ENCODE measurements at regions not wholly inside any gene's neighbourhood (a gene's known extent, or its start where the extent isn't known, plus 50 kb on each side); places are given as distances from the start of the nearest gene placed in this dataset.

DNA sequence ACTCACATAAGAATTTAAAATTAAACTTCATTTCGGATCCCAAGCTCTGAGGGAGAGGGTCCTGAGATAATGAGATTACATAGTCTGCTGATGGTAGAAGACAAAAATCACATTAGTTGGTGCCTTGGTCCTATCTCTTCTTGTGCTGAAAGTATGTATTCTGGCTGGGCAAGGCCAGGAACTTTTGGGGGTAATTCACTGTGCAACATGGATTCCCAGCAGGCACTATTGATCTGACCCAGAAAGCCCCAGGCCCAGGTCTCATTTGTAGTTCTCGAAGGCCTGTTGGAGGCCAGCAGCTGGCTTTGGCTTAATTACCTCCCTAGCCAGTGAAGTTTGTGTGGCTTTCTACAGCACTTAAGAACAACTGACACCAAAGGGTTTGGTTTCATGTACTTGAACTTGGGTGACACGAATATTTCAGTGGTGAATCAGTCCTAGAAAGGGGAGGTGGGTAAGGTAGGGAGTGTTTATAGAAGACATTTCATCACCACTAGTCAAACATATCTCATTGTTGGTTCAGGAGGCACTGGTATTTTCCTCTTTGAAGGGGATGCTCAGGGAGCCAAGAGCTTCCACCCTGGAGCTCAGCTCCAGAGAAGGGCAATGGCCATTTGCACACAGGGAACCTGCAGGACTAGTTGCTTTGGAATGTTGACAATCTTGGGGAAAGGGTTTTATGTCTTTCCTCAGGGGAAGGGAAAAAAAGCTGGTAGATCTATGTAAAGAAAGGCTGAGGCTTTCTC, 217.8 kb downstream of the OSR1 start:
- no peaks in the 10 kb centered on the region for H3K36me3 ChIP-seq
- DNase-seq (no peak), ATAC-seq (no peak)
- TF ChIP-seq, protein P1, sequence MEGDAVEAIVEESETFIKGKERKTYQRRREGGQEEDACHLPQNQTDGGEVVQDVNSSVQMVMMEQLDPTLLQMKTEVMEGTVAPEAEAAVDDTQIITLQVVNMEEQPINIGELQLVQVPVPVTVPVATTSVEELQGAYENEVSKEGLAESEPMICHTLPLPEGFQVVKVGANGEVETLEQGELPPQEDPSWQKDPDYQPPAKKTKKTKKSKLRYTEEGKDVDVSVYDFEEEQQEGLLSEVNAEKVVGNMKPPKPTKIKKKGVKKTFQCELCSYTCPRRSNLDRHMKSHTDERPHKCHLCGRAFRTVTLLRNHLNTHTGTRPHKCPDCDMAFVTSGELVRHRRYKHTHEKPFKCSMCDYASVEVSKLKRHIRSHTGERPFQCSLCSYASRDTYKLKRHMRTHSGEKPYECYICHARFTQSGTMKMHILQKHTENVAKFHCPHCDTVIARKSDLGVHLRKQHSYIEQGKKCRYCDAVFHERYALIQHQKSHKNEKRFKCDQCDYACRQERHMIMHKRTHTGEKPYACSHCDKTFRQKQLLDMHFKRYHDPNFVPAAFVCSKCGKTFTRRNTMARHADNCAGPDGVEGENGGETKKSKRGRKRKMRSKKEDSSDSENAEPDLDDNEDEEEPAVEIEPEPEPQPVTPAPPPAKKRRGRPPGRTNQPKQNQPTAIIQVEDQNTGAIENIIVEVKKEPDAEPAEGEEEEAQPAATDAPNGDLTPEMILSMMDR (IDR thresholded peaks at IDR 0.05): no peak
- intact Hi-C loops (cut with DNase I): no loop called here
- WGBS, 2 donors: 88 to 90% methylated on average over 3 of the region's 3 CpGs
- H3K27ac ChIP-seq: no peak overlapping the region
- H3K9me3 ChIP-seq: no peaks in the 10 kb centered on the region
- no peaks in the 10 kb centered on the region for H3K4me1 ChIP-seq
- no peak overlapping the region for H3K4me3 ChIP-seq
- no peaks in the 10 kb centered on the region for H3K27me3 ChIP-seq

GRCh38 chr2:19139386-19139785, 219.0 kb downstream of the OSR1 start:
- Histone ChIP-seq H3K27me3 (no peaks in the 10 kb centered on the region), H3K4me1 (no peaks in the 10 kb centered on the region), H3K27ac (no peak overlapping the region), H3K4me3 (no peak overlapping the region), H3K36me3 (no peaks in the 10 kb centered on the region), H3K9me3 (peaks cover 0 to 7% (median 0%) of the 10 kb centered on the region in 11 donors)
- DNase-seq (no peak), ATAC-seq (no peak)
- TF ChIP-seq, protein P1 (IDR thresholded peaks at IDR 0.05): no peak
- WGBS, 2 donors: 91 to 92% methylated on average over 1 of the region's 1 CpG
- intact Hi-C loops (cut with DNase I): no loop called here

DNA sequence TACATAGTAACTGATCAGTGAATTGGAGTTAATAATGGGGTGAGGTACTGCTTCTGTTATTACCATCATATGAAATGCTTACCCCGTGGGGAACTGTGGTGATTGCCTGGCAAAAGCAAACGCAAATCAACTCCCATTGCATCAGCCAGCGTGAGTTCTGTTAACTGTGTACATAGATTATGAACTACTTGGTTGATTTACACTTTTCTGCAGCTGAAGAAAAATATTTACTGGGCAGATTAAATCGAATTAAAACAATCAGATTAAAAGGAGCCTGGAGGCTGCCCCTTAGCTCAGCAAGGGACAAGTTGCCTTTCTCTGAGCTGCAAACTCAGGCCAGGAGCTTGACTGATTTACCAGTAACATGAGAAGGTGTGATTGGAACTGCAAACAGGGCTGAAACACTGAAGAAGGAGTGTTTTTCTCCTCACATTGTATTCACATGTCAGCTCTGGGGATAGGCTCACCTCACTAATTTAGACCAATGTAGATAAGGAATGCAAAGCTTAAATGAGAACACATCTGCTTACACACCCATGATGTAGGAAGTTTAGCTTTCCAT, 220.1 kb downstream of the OSR1 start:
- Histone ChIP-seq H3K36me3 (no peaks in the 10 kb centered on the region), H3K27me3 (no peaks in the 10 kb centered on the region), H3K4me1 (no peaks in the 10 kb centered on the region), H3K4me3 (no peak overlapping the region), H3K27ac (no peak overlapping the region), H3K9me3 (peaks cover 0 to 7% (median 0%) of the 10 kb centered on the region in 11 donors)
- DNase-seq (no peak), ATAC-seq (no peak)
- 53 to 70% methylated on average over 4 of the region's 4 CpGs for WGBS, 2 donors
- intact Hi-C loops (cut with DNase I): no loop called here
- TF ChIP-seq, protein P1 (IDR thresholded peaks at IDR 0.05): no peak

DNA sequence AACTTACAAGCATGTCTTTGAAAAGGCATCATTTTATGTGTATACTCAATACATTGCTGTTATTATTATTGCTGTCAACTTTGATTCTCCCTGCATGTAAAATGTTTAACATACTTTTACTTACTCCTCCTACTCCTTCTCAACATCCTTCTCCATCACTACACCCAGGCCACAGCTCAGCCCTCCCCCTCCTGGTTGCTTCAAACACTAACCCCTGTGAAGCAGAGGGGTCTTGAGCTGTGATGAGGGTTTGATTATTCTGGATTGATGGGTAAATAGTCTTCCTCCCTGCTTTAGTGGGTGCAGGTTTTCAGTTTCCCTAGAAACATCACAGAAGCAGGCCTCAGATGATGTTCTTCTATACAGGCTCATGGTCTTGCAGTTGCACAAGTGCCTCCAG, 221.0 kb downstream of the OSR1 start:
- no peaks in the 10 kb centered on the region for H3K4me1 ChIP-seq
- H3K27ac ChIP-seq: no peak overlapping the region
- no peaks in the 10 kb centered on the region for H3K27me3 ChIP-seq
- H3K4me3 ChIP-seq: no peak overlapping the region
- ATAC-seq (no peak), DNase-seq (no peak)
- TF ChIP-seq, protein P1 (IDR thresholded peaks at IDR 0.05): no peak
- no peaks in the 10 kb centered on the region for H3K36me3 ChIP-seq
- intact Hi-C loops (cut with DNase I): no loop called here
- peaks cover 0 to 7% (median 0%) of the 10 kb centered on the region in 11 donors for H3K9me3 ChIP-seq

Measured in heart right ventricle (tissue), 16 donors.